Loucy (cell line): ENCODE measurements at regions not wholly inside any gene's neighbourhood (a gene's known extent, or its start where the extent isn't known, plus 50 kb on each side); places are given as distances from the start of the nearest gene placed in this dataset.

Experiments used
- CTCF ChIP-seq: fragments of 200-600 bp; sonication (generic); conservative IDR thresholded peaks from 2 replicates; pipeline ENCODE4 v1.5.1; 2014; ENCODE audit warnings: mild to moderate bottlenecking, antibody characterized with exemption, low read length
- EZH2phosphoT487 ChIP-seq: fragments of 200-600 bp; IDR thresholded peaks from 2 replicates; pipeline ENCODE4 v1.6.1; 2018; ENCODE audit warnings: antibody characterized with exemption, mild to moderate bottlenecking, moderate library complexity, borderline replicate concordance

DNA sequence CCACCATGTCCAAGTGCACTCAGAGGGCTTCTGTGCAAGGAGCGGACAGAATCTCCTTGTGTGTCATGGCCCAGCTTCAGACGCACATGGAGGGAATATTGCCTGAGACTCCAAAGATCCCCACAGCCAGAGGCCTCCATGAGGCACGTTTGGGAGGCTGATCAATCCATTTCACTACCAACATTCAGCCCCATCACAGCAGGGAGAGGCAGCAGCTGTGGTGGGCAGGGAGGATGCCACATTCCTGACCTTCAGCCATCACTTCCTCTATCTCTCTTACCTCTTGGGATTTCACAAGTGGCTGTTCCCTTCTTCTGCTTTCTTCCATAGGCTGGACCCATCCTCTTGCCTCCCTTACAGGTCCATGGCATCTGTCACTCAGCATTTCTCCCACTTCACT, 82.4 kb upstream of the MBNL2 start:
- TF ChIP-seq CTCF: no peak
- no peak for TF ChIP-seq EZH2phosphoT487
